Sciatic nerve (tissue), 2 donors: ENCODE measurements at regions not wholly inside any gene's neighbourhood (a gene's known extent, or its start where the extent isn't known, plus 50 kb on each side); places are given as distances from the start of the nearest gene placed in this dataset.

Experiments
- ATAC-seq: fragments of 200-7000 bp; cut with Tn5 transposase; one replicate; pipeline ENCODE4 v1.9.1; 2020; ENCODE audit warnings: mild to moderate bottlenecking, moderate library complexity
- DNase-seq: peaks from one replicate; pipeline ENCODE4 v3.0.0-alpha.2; 2020; ENCODE audit warnings: low spot score
- intact Hi-C: fragments of 100-400 bp; cut with DNase I; formaldehyde crosslinking; loops from one replicate; pipeline ENCODE4 v1.14.2; 2022
- donor health status: DM: no; HTN: no; CAD: no.
- donor health status: DM: no; HTN: no; CAD: no.

DNA sequence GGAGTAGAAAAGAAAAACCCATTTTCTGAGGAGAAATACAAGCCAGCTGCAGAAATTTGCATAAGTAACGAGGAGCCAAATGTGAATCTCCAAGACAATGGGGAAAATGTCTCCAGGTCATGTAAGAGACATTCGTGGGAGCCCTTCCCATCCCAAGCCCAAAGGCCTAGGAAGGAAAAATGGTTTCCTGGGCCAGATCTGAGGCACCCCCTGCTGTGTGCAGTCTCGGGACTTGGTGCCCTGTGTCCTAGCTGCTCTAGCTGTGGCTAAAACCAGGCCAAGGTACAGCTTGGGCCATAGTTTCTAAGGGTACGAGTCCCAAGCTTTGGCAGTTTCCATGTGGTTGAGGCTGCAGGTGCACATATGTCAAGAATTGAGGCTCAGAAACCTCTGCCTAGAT, 444.9 kb downstream of the PCDH20 start:
- DNase-seq (no peak), ATAC-seq (no peak)
- intact Hi-C loops = no loop called here

DNA sequence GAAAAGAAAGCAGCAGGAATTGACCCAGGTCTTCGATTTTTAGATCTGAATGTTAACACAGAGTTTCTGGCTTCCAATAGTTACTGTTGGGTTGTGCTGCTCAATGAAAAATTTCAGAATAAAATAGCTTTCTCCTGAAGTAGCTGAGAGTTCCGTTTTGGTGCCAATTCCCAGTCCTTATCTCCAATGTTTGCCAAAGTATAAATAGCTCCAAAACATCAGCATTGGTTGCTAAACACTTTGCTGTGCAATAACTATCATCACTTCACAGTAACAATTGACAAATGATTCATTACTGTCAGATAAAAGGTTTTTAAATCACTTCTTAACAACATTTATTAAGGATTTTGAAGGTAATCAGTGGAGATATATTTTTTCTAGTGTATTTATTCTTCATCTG, 446.0 kb downstream of the PCDH20 start:
- DNase-seq (no peak), ATAC-seq (no peak)
- intact Hi-C loops = no loop called here

DNA sequence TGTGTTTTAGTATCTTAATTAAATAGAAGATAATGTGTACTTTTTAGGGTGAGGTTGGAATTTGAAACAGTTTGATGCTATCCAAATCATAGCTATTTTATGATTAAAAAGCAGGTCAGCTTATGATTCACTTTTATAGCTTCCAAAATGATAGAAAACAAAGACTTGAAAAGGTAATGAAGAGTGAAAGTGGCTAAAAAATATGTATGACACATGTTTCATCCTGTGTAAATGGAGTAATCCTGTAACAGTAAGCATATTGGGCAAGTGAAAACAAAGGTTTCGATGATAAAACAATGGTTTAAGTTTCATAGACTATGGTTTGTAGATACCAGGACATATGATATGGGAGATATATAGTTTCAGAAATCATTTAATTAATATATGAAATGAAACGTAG, 456.2 kb downstream of the PCDH20 start:
- ATAC-seq (no peak), DNase-seq (no peak)
- intact Hi-C loops = no loop called here

DNA sequence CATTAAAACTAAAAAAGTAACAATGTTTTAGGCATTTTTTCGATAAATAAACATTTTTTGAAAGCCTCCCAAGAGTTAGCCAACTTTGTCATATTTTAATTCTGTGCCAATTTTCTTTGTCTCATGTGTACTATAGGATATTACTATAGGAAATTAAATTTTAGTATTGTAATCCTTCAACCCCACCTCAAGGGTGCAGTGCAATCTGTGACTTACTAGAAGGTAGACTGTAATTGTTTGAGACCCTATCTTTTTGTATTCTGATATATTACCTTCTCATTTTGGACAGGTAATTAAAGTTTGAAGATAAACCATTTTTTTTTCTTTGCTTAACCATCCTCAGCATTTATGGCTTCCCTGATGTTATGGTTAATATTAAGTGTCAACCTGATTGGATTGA, 457.8 kb downstream of the PCDH20 start:
- intact Hi-C loops = no loop called here
- ATAC-seq (no peak), DNase-seq (no peak)

DNA sequence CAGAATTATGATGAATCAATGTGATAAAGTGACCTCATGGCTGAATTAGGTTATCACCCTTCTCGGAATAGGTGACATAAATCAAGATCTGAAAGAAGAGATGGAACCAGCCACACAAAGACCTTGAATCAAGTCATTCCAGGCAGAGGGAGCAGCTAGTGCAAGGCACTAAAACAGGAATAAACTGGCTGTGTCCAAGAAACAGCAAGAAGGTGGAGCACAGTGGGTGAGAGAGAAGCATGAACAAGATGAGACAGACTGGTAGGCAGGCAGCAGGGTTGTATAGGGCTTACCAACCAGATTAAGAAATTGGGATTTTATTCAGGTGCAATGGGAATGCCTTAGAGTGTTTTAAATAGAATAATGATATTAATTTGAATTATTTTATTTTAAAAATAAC, 470.3 kb downstream of the PCDH20 start:
- intact Hi-C loops = no loop called here
- DNase-seq = no peak
- no peak for ATAC-seq

DNA sequence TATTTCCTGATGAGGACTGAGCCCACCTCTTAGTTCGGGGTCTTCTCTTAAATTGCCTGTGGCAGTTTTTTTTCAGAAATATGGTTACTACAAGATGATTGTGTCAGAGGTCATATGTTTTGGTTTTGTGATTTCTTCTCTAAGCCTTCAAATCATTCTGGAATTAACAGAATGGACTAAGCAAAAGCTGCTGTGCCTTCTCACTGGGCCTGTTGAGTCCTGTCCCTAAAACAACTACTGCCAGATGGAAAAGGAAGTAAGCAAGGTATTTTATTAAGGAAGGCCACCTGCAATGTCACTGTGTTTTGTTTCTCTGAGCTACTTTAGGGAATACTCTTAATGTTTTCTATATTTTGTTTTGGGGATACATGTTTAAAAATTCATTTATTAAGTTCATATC, 470.8 kb downstream of the PCDH20 start:
- ATAC-seq = no peak
- intact Hi-C loops = no loop called here
- DNase-seq = no peak

DNA sequence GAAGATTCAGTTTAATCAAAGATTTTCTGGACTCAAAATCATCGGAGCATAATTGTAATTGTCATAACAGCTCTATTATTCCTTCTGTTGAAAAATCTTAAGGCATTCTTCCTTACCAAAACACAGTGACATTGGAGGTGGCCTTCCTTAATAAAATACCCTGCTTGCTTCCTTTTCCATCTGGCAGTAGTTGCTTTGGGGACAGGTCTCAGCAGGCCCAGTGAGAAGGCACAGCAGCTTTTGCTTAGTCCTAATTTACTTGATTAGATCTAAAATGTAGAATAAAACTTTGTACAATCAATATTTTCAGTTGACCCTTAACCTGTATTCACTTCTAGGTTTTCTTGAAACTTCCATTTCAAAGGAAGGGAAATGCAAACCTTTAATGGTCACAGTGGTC, 471.6 kb downstream of the PCDH20 start:
- DNase-seq = no peak
- intact Hi-C loops = no loop called here

DNA sequence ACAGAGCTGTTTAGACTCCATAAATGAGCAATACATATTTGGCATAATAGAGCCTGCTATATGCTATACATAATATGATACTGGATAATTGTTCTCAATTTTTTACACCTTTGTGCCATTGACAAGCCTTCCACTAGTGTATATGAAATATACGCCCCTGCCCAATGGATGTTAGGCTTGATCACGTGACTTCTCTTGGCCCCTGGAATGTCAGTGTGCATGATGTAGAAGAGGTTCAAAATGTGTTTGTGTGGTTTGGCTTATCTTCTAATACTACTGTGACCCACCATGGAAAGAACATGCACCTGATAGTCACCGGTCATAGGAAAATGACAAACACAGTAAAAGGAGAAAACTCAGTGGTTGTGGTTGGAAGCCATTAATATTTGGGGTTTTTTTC, 479.4 kb downstream of the PCDH20 start:
- intact Hi-C loops = no loop called here
- DNase-seq (no peak), ATAC-seq (no peak)

More for the DNA sequence above, 471.6 kb downstream of the PCDH20 start:
- no peak for ATAC-seq

DNA sequence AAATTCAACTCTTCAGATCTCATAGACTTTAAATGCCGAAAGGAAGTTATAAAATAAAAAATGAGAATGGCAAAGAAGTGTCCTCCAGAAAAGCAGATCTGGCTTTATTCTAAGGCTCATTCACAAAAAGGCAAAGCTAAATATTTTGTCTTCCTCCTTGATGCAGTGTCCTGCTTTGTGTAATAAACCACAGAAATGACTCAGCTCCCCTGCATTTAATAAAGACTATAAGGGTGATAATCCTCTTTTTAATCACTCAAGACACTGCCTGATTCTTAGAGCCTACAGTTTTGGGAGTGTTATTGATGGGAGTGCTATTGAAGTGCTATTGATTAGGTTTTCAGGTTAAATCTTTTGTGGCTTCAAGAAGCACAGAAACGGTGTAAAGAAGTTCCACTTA, 482.0 kb downstream of the PCDH20 start:
- intact Hi-C loops = no loop called here
- no peak for DNase-seq
- no peak for ATAC-seq

DNA sequence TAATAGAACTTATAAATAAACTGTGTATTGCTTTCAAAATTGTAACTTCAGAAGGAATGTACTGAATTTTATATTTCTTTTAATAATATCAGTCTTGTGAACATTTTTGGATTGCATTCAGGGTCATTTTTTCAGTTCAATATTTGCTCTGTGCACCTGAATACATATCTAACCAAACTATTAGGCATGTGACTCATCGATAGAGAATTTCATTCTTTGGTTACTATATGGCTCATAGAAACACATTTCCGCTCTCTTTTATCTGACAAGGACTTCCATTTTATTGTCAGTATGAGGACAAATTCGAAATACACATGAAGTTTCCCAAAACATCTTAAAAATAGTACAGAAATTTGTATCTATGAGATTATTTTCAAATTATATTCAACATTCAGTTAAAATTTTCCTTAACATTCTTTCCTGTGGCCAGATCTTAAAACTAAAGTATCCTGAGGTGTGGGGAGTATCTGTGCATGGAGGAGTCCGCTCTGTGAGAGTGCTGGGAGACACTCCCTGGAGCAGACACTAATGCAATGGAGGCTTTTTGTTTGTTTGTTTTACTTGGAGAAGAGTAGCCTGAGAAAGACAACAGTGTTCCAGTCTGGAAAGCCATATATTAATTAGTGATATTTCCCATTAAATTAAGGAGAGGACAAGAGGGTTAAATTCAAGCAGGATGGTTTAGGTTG, 483.6 kb downstream of the PCDH20 start:
- intact Hi-C loops = no loop called here
- DNase-seq (no peak), ATAC-seq (no peak)

DNA sequence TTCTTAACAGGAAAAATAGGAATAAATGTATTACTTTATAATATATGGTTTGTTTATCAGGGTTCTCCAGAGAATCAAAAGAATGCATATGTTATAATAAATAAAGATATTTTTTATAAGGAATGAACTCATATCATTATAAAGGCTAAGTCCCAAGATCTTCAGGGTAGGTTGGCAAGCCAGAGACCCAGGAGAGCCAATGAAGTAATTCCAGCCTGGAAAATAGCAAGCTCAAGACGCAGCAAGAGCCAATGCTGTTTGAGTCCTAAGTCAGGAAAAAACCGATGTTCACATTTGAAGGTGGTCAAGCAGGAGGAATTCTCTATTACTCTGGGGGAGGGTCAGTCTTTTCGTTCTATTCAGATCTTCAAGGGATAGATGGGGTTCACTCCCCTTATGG, 490.0 kb downstream of the PCDH20 start:
- ATAC-seq (no peak), DNase-seq (no peak)
- intact Hi-C loops = no loop called here

DNA sequence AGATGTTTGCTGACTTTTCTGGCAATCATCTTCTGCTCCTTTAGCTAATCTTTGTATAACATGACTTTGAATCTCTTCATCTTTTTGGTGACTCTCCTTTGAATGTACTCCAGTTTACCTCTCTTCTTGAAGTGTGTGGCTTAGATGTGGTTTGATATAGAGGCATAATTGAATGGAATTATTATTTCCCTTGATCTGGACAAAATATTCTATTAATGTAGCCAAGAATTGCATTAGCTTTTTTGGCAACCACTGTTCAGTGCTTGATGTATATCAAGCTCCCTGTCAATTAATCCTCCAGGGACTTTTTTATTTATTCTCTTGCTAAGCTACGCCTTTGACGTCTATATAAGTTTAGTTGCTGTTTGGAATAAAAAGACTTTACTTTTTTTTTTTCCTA, 490.8 kb downstream of the PCDH20 start:
- intact Hi-C loops = no loop called here
- no peak for ATAC-seq
- DNase-seq = no peak

DNA sequence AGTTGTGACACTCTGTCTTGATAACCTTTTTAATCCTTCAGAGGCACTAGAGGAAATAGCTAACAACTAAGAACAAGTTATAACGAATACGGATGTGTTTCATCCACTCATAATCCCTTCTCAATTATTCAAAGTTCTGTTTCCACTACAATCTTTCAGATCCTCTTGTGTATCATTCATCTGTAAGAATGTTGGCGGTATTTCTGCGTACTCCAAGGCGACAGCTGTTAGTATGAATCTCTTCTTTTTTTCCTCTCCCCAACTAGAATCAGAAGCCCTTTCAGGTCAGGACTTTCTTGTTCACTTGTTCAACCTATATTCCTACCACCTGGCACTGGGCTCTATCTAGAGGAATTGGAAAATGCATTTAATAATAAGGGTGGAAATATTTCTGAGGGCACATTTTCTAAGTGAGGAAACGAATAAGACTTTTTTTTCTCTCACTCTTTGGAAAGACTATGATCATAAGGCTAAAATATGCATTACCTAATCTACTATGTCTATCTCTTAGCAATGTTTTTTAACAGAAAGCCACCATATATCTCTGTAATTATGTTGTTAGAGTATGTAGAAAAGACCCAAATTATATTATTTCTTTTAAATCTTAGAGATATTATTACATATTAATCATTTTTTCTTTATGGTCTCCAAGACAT, 492.9 kb downstream of the PCDH20 start:
- intact Hi-C loops = no loop called here
- DNase-seq = no peak
- ATAC-seq = no peak

DNA sequence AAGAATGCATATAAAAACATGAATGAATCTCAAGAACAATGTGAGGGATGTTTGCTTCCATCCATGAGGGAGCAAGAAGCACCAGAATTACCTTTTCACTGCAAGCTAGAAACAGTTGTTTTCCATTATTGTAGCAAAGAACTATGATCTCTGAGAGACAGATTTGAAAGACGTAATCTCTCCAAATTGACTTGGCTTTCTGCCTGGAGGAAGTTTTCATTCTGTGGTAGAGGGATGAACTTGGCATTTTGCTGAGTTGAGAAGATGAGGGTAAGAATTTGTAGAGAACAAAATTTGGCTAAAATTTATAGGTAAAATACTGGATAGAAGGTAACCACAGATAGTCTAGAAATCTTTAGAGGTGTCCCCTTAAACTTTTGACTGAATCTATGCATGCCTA, 496.8 kb downstream of the TDRD3 start:
- intact Hi-C loops = no loop called here

DNA sequence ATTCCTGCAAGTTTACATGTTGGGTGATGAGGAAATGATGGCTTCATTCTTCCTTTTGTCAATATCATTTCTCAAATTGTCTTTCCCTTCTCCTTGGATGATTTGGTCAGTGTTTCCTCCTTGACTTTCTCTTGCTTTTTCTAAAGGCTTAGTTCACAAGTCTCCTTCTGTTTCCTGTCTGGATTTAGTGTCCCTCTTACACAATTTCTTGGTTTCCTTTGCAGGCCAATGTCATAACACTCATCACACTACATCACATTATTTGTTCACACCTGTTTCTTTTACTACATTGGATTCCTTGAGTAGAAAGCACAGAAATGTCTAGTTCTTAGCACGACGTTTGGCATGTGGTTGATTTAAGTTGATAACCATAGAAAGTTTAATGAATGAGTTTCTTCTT, 490.7 kb downstream of the TDRD3 start:
- no peak for ATAC-seq
- DNase-seq = no peak
- intact Hi-C loops = no loop called here

More for the DNA sequence above, 496.8 kb downstream of the TDRD3 start:
- ATAC-seq (no peak), DNase-seq (no peak)

DNA sequence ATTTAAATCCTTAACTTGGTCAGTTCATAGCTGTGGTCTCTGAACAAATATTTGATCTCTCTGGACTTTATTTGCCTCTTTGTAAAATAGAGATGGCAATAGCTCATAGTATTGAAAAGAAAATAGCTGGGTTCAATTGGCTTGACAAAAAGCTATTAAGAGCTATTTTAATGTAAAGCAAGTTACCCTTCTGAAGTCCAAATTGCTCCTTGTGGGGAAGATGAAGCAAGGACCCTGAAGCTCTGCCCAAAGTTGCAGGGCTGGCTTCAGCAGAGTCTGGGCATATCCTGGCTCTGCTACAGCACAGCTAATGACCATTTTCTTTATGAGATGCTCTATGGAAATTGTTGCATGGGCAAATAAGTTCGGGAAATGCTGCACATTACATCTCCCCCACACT, 484.5 kb downstream of the TDRD3 start:
- no peak for DNase-seq
- intact Hi-C loops = no loop called here
- ATAC-seq = no peak

DNA sequence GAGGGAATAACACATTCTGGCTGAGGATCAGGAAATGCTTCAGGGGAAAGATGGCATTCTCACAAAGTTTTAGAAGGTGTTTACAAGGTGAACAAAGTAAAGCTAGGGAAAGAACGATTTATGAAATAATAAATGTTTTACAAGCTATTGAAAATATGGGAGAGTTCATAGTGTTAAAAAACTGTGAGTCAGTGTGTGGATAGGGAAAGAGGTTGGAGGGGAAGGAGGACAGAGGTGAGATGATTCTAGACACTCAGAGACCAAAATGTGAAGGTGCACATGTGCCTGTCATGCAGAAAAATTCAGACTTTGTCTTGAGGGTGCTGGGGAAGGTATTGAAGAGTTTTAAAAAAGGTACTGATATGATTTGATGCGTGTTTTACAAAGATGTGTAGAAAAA, 476.1 kb downstream of the TDRD3 start:
- DNase-seq (no peak), ATAC-seq (no peak)
- intact Hi-C loops = no loop called here

DNA sequence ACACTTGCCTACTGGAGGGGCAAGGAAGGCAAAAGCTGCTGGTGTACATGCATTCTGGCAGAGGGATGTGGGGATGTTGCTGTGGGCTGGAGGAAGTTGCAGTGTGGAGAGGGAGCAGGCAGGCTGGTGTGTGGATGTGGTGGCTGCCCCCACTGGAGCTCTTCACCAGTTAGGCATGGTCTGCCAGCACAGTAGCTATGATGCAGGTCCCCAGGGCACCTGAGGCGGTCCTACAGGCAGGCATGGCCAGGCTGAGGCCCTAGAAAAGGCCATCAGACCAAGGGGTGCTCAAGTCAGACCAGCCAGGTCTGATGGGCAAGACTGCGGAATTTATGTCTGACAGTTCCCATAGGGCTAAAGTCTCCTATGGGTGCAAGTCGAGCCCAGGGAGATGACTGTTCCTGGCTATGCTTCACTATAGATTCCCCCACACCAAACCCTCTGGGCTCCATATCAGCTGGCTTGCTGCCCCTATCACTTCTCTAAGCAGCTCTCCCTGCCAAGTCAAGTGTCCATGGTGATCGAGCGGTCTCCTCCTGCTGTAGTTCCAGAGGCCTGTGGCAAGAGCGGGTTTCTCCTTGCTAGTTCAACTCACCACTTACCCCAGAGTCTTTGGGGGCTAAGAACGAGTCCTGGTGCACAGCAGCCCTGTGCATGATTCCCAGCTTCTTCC, 473.1 kb downstream of the TDRD3 start:
- intact Hi-C loops = no loop called here
- DNase-seq = no peak
- ATAC-seq = no peak

DNA sequence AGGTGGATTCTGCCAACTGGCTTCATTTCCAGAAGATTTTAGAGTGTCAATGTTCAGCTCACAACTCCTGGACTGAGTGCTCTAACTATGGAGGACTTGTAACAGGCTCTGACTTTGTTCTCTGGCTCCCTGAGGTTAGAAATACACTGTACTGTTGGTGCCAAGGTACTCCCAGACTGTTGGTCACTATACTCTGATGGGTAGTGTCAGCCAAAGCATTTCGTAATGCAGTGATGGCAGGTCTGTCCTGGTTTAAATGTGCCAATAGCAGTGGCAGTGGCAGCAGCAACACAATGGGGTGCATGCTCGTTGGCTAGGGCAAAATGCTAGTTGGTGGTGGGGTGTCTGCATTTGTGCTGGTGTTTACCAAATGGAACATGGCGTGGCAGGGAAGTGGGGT, 472.2 kb downstream of the TDRD3 start:
- no peak for ATAC-seq
- intact Hi-C loops = no loop called here
- DNase-seq = no peak

DNA sequence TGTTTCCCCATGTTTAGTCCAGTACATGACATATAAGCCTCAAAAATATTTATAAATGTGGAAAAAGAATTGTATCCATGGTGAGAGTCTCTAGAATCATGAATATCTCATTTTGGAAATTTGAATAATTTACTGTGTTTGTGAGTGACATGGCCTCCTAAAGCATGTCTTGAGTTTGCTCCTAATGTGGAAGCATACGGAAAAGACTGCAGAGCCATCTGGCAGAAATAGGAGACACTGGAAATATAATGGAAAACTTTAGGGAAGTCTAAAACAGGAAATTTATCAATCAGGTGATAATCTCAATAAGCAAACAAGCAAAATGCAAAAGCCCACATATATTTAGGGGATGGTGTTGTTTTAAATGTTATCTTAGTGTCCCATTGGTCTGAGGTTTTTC, 465.0 kb downstream of the TDRD3 start:
- intact Hi-C loops = no loop called here
- DNase-seq (no peak), ATAC-seq (no peak)

DNA sequence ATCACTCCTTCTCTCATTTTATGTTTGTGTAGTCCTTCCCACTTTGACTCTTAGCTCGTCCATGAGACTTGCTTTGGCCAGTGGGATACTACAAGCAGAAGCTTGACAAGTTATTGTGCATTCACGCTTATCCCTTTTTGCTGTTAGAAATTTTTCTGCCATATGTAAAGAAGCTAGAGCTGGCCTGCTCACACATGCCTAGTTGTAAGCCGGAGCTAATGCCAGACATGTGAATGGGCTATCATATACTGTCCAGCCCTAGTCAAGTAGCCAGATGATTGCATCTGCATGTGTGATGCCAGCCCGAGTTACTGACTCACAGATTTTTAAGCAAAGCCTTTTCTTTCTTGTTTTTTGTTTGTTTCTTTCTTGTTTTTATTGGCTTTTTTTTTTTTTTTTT, 460.7 kb downstream of the TDRD3 start:
- intact Hi-C loops = loop anchor here (10.0 kb wide), 1 partner anchor 1747 kb away; no protein-coding TSS in a partner anchor
- DNase-seq (no peak), ATAC-seq (no peak)
